GM12873 (cell line): ENCODE measurements at regions not wholly inside any gene's neighbourhood (a gene's known extent, or its start where the extent isn't known, plus 50 kb on each side); places are given as distances from the start of the nearest gene placed in this dataset.

Experiments used
- TF ChIP-seq, protein P1 (sequence below): IDR thresholded peaks from 2 replicates; pipeline ENCODE4 v1.5.1; 2012; ENCODE audit warnings: low read depth, mild to moderate bottlenecking, moderate library complexity, low read length, control low read depth; ENCODE audit not compliant: insufficient read depth; ENCODE audit errors: missing control alignments

DNA sequence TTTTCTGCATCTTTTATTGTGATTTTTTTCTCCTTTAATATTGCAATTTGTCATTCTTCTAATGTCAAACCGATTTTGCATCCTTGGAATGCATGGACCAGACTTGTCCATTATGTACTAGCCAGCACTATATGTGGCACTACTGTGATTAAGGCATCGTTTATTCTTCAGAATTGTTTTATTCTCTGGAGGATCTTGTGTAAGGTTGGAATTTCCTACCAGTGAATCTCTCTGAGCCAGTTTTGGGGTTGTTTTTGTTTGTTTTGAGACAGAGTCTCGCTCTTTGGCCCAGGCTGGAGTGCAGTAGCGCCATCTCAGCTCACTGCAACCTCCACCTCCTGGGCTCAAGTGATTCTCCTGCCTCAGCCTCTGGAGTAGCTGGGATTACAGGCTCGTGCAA is 58.5 kb downstream of the IGLL5 start:
- TF ChIP-seq, protein P1, sequence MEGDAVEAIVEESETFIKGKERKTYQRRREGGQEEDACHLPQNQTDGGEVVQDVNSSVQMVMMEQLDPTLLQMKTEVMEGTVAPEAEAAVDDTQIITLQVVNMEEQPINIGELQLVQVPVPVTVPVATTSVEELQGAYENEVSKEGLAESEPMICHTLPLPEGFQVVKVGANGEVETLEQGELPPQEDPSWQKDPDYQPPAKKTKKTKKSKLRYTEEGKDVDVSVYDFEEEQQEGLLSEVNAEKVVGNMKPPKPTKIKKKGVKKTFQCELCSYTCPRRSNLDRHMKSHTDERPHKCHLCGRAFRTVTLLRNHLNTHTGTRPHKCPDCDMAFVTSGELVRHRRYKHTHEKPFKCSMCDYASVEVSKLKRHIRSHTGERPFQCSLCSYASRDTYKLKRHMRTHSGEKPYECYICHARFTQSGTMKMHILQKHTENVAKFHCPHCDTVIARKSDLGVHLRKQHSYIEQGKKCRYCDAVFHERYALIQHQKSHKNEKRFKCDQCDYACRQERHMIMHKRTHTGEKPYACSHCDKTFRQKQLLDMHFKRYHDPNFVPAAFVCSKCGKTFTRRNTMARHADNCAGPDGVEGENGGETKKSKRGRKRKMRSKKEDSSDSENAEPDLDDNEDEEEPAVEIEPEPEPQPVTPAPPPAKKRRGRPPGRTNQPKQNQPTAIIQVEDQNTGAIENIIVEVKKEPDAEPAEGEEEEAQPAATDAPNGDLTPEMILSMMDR: no peak

DNA sequence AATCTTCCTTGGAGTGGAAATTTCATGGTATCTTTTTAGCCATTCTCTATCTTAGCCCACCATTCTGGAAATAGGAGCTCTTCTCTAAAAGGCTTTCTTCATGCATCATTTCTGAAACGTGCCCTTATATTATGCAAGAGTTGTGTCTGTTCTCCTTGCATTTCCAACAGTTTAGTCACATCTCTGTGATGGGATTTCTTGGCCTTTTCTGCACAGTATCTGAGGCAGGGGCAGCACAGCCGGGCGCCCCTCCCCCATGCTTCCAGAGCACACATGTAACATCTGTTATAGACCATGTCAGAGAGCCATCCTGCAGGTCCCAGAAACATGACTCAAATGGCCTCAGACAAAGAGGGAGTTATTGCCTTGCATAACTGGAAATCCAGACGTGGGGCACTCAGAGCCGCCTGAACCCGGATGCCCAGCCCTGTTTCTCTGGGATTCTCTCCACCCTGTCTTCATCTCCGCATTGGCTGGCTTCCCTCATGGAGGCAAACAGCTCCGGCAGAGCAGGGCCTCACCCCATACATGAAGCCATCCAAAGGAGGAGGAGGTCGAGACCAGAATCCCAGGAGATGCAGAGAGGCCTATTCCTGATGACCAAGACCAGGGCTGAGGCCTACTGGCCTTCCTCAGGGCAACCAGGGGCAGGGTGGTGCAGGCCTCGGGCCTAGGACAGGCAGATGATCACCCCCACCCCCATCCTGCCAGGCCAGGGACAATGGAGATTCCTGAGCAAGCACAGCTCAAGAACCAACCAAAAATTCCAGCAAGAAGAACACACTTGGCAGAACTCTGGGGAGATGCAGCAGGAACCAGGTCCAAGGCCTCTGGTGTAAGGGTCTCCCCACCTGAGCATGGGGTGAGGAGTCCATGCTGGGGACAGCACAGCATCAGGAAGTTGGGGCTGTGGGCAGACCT is 61.3 kb downstream of the IGLL5 start:
- TF ChIP-seq, protein P1: no peak

DNA sequence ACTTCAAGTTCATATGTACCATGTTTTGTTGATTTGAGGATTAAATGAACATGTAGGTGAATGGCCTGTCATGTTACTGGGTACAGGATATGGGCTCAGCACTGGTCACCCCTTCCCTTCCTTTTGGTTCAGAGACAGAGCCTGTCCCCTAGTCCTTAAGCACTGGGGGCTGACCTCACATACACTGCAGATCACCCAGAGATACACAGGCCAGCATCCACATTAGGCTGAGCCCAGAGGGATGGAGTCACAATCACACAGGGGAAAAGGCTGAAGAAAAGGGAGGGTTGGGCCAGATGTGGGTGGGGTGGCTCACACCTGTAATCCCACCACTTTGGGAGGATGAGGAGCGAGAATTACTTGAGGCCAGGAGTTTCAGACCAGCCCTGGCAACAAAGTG is 62.3 kb downstream of the IGLL5 start:
- TF ChIP-seq, protein P1: no peak

DNA sequence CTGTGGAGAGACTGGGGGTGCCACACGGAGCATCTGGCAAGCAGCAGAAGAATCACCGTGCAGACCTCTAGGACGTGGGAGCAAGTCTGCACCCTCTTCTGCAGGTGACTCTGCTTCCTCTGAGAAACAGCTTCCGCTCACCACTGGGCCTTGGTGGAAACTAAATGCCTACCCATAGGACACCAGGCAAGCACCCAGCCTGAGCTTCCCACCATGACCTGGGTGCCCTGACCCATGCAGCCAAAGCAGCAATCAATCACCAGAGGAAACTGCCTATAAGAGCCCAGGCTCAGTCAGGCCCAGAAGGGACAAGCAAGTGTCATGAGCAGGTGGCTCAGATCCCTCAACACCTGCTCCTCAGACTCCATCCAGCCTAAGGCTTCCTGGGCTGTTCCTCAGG is 63.4 kb downstream of the IGLL5 start:
- TF ChIP-seq, protein P1: no peak

DNA sequence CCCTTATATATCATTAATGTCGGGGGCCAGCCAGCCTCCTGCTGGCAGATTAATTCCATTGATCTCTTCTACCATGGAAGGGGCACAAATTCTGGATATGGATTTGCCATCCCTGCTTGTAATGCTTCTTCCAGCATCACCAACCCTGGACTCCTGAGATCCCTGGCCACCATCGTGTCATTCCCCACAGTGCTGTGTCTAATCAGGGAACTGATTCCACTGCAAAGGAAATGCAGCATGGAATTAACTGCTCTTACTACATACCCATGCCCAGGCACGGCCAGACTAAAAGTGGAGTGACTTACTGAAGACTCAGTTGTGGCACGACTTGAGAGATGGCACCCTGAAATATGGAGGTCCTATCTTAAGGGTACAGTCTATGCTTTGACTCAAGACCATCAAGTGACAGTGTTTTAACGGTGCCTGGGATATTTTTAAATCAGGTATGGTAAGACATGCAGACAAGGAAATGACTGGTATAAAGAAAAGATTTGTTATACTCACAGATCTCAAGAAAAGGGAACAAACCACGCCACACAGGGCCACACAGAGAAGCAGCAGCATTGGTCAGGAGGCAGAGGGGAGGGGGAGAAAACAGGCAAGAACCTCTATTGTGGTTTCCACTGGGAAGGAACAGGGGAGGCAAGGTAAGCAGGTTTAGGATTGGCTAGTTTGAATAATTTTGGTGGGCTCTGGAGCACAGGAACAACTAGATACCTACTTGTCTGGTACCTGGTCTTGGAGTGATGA is 65.1 kb downstream of the IGLL5 start:
- TF ChIP-seq, protein P1: no peak

DNA sequence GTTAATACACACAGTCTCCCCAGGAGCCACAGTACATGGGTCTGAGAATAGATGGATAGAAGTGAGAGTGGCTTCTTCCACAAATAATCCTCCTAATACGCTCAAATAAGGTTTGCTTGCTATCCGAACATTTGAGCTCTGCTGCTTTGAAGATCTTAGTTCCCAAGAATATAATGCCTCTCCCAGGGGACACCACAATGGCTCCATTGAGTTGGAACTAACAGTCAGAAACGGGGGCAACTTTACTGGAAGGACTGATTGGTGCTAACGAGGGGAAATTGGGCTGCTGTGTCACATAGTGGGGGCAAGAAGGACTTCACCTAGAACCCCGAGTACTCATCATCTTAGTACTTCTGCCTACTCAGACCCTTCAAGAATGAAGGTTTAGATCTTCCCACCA is 66.2 kb downstream of the IGLL5 start:
- TF ChIP-seq, protein P1: no peak

DNA sequence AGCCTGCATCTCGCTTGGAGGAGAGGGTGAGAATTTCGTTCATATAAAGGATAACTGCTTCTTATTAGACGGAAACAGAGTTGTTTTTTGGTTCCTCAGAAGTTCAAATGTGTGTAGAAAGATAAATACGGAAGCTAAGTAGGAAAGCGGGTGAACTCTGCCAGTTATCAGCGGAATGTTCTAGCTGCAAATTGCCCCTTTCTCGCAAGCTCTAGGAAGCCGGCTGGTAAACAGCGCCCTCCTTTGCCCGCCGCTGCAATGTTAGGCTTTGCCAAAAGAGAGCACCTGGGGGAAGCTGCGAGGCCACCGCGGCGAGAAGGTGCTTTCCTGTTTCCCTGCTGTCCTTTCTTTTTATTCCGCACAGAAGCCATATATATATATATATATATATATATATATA is 67.0 kb downstream of the IGLL5 start:
- TF ChIP-seq, protein P1: peak; percentile 90
